AG09309 (cell line): ENCODE measurements at regions not wholly inside any gene's neighbourhood (a gene's known extent, or its start where the extent isn't known, plus 50 kb on each side); places are given as distances from the start of the nearest gene placed in this dataset.
A peak's percentile ranks its signal among the peaks of the same experiment; 100 is the strongest.

ENCODE experiments used
- DNase-seq: peaks from one replicate; pipeline ENCODE4 v3.0.0-alpha.2; 2010; ENCODE audit warnings: low read depth
- H3K4me3 ChIP-seq: 2 replicates; pipeline ENCODE4 v1.5.1; 2011; ENCODE audit warnings: mild to moderate bottlenecking, low read depth, low read length, moderate library complexity; ENCODE audit not compliant: control insufficient read depth
- TF ChIP-seq, protein P1 (sequence below): IDR thresholded peaks from 2 replicates; pipeline ENCODE4 v1.5.1; 2011; ENCODE audit warnings: mild to moderate bottlenecking, low read depth, low read length, inconsistent platforms; ENCODE audit not compliant: insufficient read depth, control insufficient read depth; ENCODE audit errors: missing control alignments

DNA sequence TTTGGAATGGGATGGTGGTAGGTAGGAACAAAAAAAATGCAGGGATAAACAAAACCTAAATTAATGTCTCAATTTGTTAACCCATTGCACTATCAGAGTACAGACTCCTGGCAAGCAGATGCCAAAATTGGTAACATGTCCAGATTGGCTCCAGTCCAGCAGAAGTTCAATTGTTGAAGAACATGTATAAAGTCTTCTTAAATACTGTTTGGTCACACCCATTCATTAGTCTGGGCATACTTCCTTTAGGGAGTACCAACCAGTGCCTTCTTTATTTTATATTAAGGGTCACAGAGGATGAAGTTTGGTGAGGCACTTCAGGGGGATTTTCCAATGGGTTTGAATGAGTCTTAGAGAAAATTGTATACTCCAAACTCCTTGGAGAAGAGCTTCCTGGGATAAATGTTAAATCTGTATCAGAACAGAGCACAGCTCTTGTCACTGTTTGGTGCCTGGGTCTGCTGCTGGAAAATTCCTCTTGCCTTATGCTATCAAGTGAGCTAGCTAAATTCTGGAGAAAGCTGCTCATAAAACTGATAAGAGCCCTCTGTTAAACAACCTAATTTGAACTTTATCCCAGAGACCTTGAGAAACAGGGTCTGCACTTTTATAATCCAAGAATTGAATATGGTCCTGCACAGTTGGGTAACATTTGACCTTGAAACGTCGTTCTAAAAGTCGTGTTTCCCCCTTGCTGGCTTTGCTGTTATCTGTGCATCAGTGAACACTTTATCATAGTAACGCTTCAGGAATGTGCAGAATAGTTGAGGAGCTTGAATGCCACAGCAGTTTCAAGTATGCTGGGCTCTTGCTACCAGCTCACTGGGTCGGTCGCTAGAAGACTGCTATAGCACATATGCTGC, 334.1 kb upstream of the CITED2 start:
- no peak overlapping the region for H3K4me3 ChIP-seq
- DNase-seq, result peak; percentile 87
- TF ChIP-seq, protein P1, sequence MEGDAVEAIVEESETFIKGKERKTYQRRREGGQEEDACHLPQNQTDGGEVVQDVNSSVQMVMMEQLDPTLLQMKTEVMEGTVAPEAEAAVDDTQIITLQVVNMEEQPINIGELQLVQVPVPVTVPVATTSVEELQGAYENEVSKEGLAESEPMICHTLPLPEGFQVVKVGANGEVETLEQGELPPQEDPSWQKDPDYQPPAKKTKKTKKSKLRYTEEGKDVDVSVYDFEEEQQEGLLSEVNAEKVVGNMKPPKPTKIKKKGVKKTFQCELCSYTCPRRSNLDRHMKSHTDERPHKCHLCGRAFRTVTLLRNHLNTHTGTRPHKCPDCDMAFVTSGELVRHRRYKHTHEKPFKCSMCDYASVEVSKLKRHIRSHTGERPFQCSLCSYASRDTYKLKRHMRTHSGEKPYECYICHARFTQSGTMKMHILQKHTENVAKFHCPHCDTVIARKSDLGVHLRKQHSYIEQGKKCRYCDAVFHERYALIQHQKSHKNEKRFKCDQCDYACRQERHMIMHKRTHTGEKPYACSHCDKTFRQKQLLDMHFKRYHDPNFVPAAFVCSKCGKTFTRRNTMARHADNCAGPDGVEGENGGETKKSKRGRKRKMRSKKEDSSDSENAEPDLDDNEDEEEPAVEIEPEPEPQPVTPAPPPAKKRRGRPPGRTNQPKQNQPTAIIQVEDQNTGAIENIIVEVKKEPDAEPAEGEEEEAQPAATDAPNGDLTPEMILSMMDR, result no peak

DNA sequence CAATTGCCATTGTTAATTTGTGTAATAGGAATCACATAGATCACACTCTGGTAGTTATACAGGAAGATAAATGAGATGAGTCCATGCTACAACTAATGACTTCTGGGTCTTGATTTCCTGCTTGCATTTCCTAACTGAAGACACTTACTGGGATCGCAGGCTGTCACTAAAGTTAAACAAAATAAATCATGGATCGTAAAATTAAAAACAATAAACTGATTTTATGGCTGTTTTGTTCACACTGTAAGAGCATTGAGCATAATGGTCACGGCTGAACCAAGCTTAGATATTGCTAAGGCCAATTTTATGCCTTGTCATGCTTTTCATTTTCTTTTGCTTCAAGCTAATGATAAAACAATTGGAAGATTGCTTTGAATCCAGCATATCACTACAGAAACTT, 332.5 kb upstream of the CITED2 start:
- TF ChIP-seq, protein P1, result no peak
- no peak overlapping the region for H3K4me3 ChIP-seq
- DNase-seq, result no peak

DNA sequence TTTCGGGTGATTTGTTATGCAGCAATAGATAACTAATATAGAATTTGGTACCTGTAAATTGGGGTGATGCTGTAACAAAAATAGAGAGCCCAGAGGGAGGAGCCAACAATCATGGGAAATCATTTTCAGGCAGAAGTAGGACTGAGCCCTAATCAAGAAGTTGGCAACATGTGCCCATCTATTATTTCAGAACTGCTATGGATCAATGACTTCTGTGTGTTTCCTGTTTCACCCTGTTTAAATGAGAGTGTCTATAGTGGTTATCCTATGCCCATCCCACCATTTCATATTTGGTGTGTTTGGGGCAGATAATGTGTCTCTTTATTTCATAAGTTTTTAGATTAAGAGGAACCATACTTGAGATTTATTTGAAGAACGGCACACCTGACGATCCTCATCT, 330.8 kb upstream of the CITED2 start:
- no peak overlapping the region for H3K4me3 ChIP-seq
- TF ChIP-seq, protein P1, result no peak
- DNase-seq, result no peak

DNA sequence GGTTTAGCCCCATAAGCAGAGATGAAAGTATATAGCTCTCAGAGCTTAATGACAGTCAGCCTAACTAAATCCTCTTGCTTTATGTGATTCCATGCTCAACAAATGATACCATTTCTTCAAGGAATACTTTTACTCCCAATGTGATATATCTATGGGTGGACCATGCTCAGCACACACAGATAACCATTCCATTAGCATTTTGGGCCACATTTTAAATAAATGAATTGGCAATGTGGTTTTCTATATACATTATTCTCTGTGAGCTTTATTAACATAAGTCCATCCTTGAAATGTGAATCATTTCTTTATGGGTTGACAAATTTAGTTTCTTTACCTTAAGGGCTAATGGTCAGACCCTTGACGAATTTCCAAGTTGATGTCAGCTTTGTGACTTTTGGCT, 329.3 kb upstream of the CITED2 start:
- no peak overlapping the region for H3K4me3 ChIP-seq
- TF ChIP-seq, protein P1, result no peak
- DNase-seq, result no peak

DNA sequence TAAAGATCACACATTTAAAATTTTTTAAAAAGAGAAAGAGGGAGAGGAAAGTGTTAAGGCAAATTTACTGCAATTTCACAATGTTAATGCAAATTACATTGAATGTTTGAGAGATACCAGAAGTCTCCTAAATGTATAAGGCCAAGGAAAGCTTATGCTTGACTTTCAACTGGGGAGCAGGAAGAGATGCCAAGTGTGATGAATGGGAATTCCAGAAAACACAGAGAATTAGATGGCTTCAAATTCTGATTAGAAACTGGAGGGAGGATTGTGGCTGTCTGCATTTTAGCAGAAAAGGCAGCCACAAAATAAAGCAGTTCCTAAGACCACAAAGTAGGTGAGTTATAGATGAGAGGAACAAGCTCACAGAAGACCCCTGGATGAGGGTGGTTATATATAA, 328.3 kb upstream of the CITED2 start:
- TF ChIP-seq, protein P1, result no peak
- H3K4me3 ChIP-seq, result no peak overlapping the region
- DNase-seq, result no peak

DNA sequence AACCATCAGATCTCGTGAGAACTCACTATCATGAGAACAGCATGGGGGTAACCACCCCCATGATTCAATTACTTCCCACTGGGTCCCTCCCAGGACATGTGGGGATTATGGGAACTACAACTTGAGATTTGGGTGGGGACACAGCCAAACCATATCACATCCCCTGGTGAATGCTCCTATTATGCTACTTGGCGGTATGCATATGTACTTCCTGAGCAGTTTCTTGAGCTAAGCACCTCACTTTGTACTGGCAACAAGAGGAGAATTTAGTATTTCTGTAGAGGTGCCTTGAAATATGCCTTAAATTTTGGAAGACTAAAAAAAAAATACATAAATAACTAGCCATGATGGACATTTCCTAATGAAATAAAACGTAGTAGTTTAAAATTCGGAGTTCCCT, 327.2 kb upstream of the CITED2 start:
- no peak for DNase-seq
- TF ChIP-seq, protein P1, result no peak
- no peak overlapping the region for H3K4me3 ChIP-seq
